ENCODE measurements at regions not wholly inside any gene's neighbourhood (a gene's known extent, or its start where the extent isn't known, plus 50 kb on each side); places are given as distances from the start of the nearest gene placed in this dataset.

GRCh38 chr5:89273289-89273688 lies 390.3 kb upstream of the MEF2C start:
- DNase-seq (ENCODE audit: low read depth), result no peak

GRCh38 chr5:89270901-89271300 lies 387.9 kb upstream of the MEF2C start:
- no peak for DNase-seq (ENCODE audit: low read depth)

GRCh38 chr5:89269721-89270120 lies 386.7 kb upstream of the MEF2C start:
- no peak for DNase-seq (ENCODE audit: low read depth)

GRCh38 chr5:89268460-89268859 lies 385.5 kb upstream of the MEF2C start:
- no peak for DNase-seq (ENCODE audit: low read depth)

GRCh38 chr5:89267788-89268187 lies 384.8 kb upstream of the MEF2C start:
- no peak for DNase-seq (ENCODE audit: low read depth)

GRCh38 chr5:89265511-89266179 lies 382.7 kb upstream of the MEF2C start:
- DNase-seq (ENCODE audit: low read depth), result no peak

GRCh38 chr5:89263846-89264245 lies 380.9 kb upstream of the MEF2C start:
- DNase-seq (ENCODE audit: low read depth), result no peak

GRCh38 chr5:89262030-89262429 lies 379.0 kb upstream of the MEF2C start:
- no peak for DNase-seq (ENCODE audit: low read depth)

GRCh38 chr5:89260254-89260653 lies 377.3 kb upstream of the MEF2C start:
- no peak for DNase-seq (ENCODE audit: low read depth)

GRCh38 chr5:89255845-89256463 lies 373.0 kb upstream of the MEF2C start:
- no peak for DNase-seq (ENCODE audit: low read depth)

- DNase-seq (ENCODE audit: low read depth), result no peak
These were observed 370.8 kb upstream of the MEF2C start for GRCh38 chr5:89253666-89254352.

GRCh38 chr5:89246864-89247263 lies 363.9 kb upstream of the MEF2C start:
- no peak for DNase-seq (ENCODE audit: low read depth)

GRCh38 chr5:89246252-89246651 lies 363.3 kb upstream of the MEF2C start:
- DNase-seq (ENCODE audit: low read depth), result no peak

GRCh38 chr5:89243611-89244010 lies 360.6 kb upstream of the MEF2C start:
- no peak for DNase-seq (ENCODE audit: low read depth)

- no peak for DNase-seq (ENCODE audit: low read depth)
These were observed 358.2 kb upstream of the MEF2C start for GRCh38 chr5:89241186-89241585.

- no peak for DNase-seq (ENCODE audit: low read depth)
These were observed 353.9 kb upstream of the MEF2C start for GRCh38 chr5:89236900-89237299.

- no peak for DNase-seq (ENCODE audit: low read depth)
These were observed 350.5 kb upstream of the MEF2C start for GRCh38 chr5:89233462-89233861.

- no peak for DNase-seq (ENCODE audit: low read depth)
These were observed 349.2 kb upstream of the MEF2C start for GRCh38 chr5:89232139-89232603.

- DNase-seq (ENCODE audit: low read depth), result no peak
These were observed 347.2 kb upstream of the MEF2C start for GRCh38 chr5:89230178-89230577.

- DNase-seq (ENCODE audit: low read depth), result no peak
These were observed 346.5 kb upstream of the MEF2C start for GRCh38 chr5:89229331-89230070.

GRCh38 chr5:89228355-89228754 lies 345.4 kb upstream of the MEF2C start:
- no peak for DNase-seq (ENCODE audit: low read depth)

GRCh38 chr5:89218364-89218763 lies 335.4 kb upstream of the MEF2C start:
- no peak for DNase-seq (ENCODE audit: low read depth)

GRCh38 chr5:89216606-89217005 lies 333.6 kb upstream of the MEF2C start:
- no peak for DNase-seq (ENCODE audit: low read depth)
